PC-9 (cell line): ENCODE measurements at regions not wholly inside any gene's neighbourhood (a gene's known extent, or its start where the extent isn't known, plus 50 kb on each side); places are given as distances from the start of the nearest gene placed in this dataset.
"Not testable (repeated sequence)": the region's sequence is repeated elsewhere in the genome, so short reads cannot be mapped to it uniquely, and the experiment has no call there.

Experiments used
- BruUV-seq: library from RNA; stranded (reverse); fragments of 400-500 nt; replicated peaks from 2 replicates; lab custom pipeline; 2021; lab: Mats Ljungman, UMichigan
- CTCF ChIA-PET: fragments of 300-600 bp; sonication (Branson Sonifier 250); formaldehyde crosslinking; loops from one replicate; lab custom pipeline; 2022; ENCODE audit warnings: antibody characterized with exemption; lab: Charles Lee
- POLR2A ChIA-PET: fragments of 300-600 bp; sonication (Branson Sonifier 250); formaldehyde crosslinking; loops from one replicate; lab custom pipeline; 2022; ENCODE audit warnings: antibody characterized with exemption; ENCODE audit not compliant: unreplicated experiment; lab: Charles Lee
- DNase-seq, 2 experiments: peaks; one replicate each; pipeline versions ENCODE4 v3.0.0 to v3.0.0-alpha.2; 2015 to 2022; ENCODE audit warnings: mixed read lengths in 1 of 2
- H2AFZ ChIP-seq: fragments of 200-600 bp; sonication (generic); 2 replicates; pipeline ENCODE4 v1.8.1; 2017; ENCODE audit warnings: antibody characterized with exemption
- H3F3A ChIP-seq: fragments of 200-600 bp; sonication (generic); 2 replicates; pipeline ENCODE4 v1.8.1; 2017; ENCODE audit warnings: antibody characterized with exemption, mild to moderate bottlenecking, low read depth; ENCODE audit not compliant: insufficient read depth
- H3K27ac ChIP-seq: fragments of 200-600 bp; sonication (generic); 2 replicates; pipeline ENCODE4 v1.6.1; 2016; ENCODE audit warnings: mixed run types
- H3K27me3 ChIP-seq: fragments of 200-600 bp; sonication (generic); 2 replicates; pipeline ENCODE4 v1.6.1; 2016; ENCODE audit warnings: low read depth, mixed run types; ENCODE audit not compliant: insufficient read depth
- H3K36me3 ChIP-seq: fragments of 200-600 bp; sonication (generic); 2 replicates; pipeline ENCODE4 v1.6.1; 2016; ENCODE audit warnings: low read depth, mixed run types
- H3K4me1 ChIP-seq: fragments of 200-600 bp; sonication (generic); replicated peaks from 2 replicates; pipeline ENCODE4 v1.6.1; 2016; ENCODE audit warnings: mixed run types; ENCODE audit not compliant: insufficient read depth
- H3K4me2 ChIP-seq: fragments of 200-600 bp; sonication (generic); 2 replicates; pipeline ENCODE4 v1.6.1; 2017; ENCODE audit warnings: mixed run types
- H3K4me3 ChIP-seq: fragments of 200-600 bp; sonication (generic); 2 replicates; pipeline ENCODE4 v1.6.1; 2016; ENCODE audit warnings: mixed run types
- H3K79me2 ChIP-seq: fragments of 200-600 bp; sonication (generic); 2 replicates; pipeline ENCODE4 v1.6.1; 2017; ENCODE audit warnings: low read depth, mixed run types
- H3K9me2 ChIP-seq: fragments of 200-600 bp; sonication (generic); 2 replicates; pipeline ENCODE4 v1.8.1; 2017; ENCODE audit warnings: mild to moderate bottlenecking; ENCODE audit not compliant: insufficient read depth
- H3K9me3 ChIP-seq: fragments of 200-600 bp; sonication (generic); 2 replicates; pipeline ENCODE4 v1.8.1; 2016; ENCODE audit warnings: low read depth; ENCODE audit not compliant: insufficient read depth
- H4K20me1 ChIP-seq: fragments of 200-600 bp; sonication (generic); 2 replicates; pipeline ENCODE4 v1.8.1; 2017; ENCODE audit not compliant: insufficient read depth
- CTCF ChIP-seq: fragments of 200-600 bp; sonication (generic); conservative IDR thresholded peaks from 2 replicates; pipeline ENCODE4 v1.6.1; 2017; ENCODE audit warnings: mixed run types, antibody characterized with exemption, mild to moderate bottlenecking, moderate library complexity
- EZH2 ChIP-seq: fragments of 200-600 bp; sonication (generic); IDR thresholded peaks from 2 replicates; pipeline ENCODE4 v1.8.0; 2017; ENCODE audit warnings: antibody characterized with exemption, low read depth
- intact Hi-C: fragments of 100-400 bp; cut with micrococcal nuclease; formaldehyde crosslinking; loops from one replicate; pipeline ENCODE4 v1.10.0; 2022; ENCODE audit not compliant: unreplicated experiment

DNA sequence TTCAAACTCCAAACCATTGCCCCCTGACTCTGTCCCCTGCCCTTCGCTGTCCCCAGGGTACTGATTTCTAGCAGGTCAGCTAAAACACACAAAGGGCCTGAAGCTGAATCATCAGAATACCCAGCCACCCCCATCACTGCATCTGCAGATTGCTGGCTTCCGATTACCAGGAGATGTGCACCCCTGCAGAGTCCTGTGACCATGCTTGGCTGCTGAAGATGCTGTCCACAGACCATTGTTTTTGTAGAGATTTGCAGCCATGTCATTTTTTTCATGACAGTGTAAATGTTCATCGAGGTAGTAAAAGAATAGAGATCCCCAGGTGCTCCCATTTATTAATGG lies 463.3 kb downstream of the STK39 start:
- Histone ChIP-seq H3F3A (no peaks in the 10 kb centered on the region), H3K27me3 (no peaks in the 10 kb centered on the region), H3K36me3 (no peaks in the 10 kb centered on the region), H3K79me2 (no peaks in the 10 kb centered on the region), H2AFZ (no peak overlapping the region), H3K4me1 (no peaks in the 10 kb centered on the region), H3K9me2 (no peaks in the 10 kb centered on the region), H3K4me2 (no peak overlapping the region), H4K20me1 (no peaks in the 10 kb centered on the region), H3K27ac (no peak overlapping the region), H3K4me3 (no peak overlapping the region), H3K9me3 (no peaks in the 10 kb centered on the region)
- no peak for DNase-seq
- intact Hi-C loops: no loop called here
- ChIA-PET CTCF (no interaction called here), POLR2A (no interaction called here)
- TF ChIP-seq EZH2 (no peak), CTCF (no peak)
- no TSS peak for BruUV-seq

- POLR2A ChIA-PET: no interaction called here
- CTCF ChIA-PET: no interaction called here
- H3K9me2 ChIP-seq: no peaks in the 10 kb centered on the region
- H2AFZ ChIP-seq: no peak overlapping the region
- intact Hi-C loops: no loop called here
- DNase-seq: no peak
- H3K4me1 ChIP-seq: no peaks in the 10 kb centered on the region
- H3K4me2 ChIP-seq: no peak overlapping the region
- H3K9me3 ChIP-seq: no peaks in the 10 kb centered on the region
- H3K27ac ChIP-seq: no peak overlapping the region
- no peaks in the 10 kb centered on the region for H4K20me1 ChIP-seq
- H3K36me3 ChIP-seq: no peaks in the 10 kb centered on the region
- H3K4me3 ChIP-seq: no peak overlapping the region
- TF ChIP-seq CTCF: no peak
- no peak for TF ChIP-seq EZH2
- no peaks in the 10 kb centered on the region for H3K79me2 ChIP-seq
- H3K27me3 ChIP-seq: no peaks in the 10 kb centered on the region
- BruUV-seq: no TSS peak
- no peaks in the 10 kb centered on the region for H3F3A ChIP-seq
Observed at GRCh38 chr2:167783261-167784083, 463.9 kb downstream of the STK39 start.

GRCh38 chr2:167781629-167782028 lies 465.8 kb downstream of the STK39 start:
- H3K4me2 ChIP-seq, H3K36me3 ChIP-seq, DNase-seq, H3K27ac ChIP-seq, H3K79me2 ChIP-seq, H2AFZ ChIP-seq, H4K20me1 ChIP-seq, CTCF ChIA-PET, intact Hi-C loops, BruUV-seq, H3K4me1 ChIP-seq, H3K4me3 ChIP-seq, H3K9me2 ChIP-seq, H3K27me3 ChIP-seq, H3F3A ChIP-seq, H3K9me3 ChIP-seq, POLR2A ChIA-PET: not testable (repeated sequence)

- Histone ChIP-seq H4K20me1 (no peaks in the 10 kb centered on the region), H2AFZ (no peak overlapping the region), H3K36me3 (no peaks in the 10 kb centered on the region), H3K4me1 (no peaks in the 10 kb centered on the region), H3K27me3 (no peaks in the 10 kb centered on the region), H3K9me2 (no peaks in the 10 kb centered on the region), H3F3A (no peaks in the 10 kb centered on the region), H3K4me2 (no peak overlapping the region), H3K9me3 (no peaks in the 10 kb centered on the region), H3K4me3 (no peak overlapping the region), H3K79me2 (no peaks in the 10 kb centered on the region), H3K27ac (no peak overlapping the region)
- ChIA-PET CTCF (no interaction called here), POLR2A (no interaction called here)
- TF ChIP-seq CTCF (no peak), EZH2 (no peak)
- intact Hi-C loops: no loop called here
- no peak for DNase-seq
- BruUV-seq: no TSS peak
Observed at GRCh38 chr2:167776359-167776758, 471.0 kb downstream of the STK39 start.
